ENCODE measurements at regions not wholly inside any gene's neighbourhood (a gene's known extent, or its start where the extent isn't known, plus 50 kb on each side); places are given as distances from the start of the nearest gene placed in this dataset.
A peak's percentile ranks its signal among the peaks of the same experiment; 100 is the strongest.

DNA sequence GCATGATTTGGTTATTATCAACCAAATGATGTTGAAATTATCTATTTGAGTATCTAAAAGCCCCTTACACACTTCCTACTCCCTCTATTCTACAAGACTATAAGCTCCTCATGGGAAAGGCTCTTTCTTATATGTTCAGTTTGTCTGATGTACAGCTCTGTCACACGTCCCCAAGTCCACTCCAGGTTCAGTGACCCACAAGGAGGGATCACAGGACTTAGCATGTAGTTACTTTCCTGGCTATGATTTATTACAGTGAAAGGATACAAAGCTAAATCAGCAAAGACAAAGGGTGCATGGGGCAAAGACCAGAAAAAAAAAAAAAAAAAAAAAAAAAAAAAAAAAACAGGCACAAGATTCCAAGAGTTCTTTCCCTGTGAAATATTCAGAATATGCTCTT lies 125.6 kb upstream of the TMEM106B start:
- DNase-seq = no peak

DNA sequence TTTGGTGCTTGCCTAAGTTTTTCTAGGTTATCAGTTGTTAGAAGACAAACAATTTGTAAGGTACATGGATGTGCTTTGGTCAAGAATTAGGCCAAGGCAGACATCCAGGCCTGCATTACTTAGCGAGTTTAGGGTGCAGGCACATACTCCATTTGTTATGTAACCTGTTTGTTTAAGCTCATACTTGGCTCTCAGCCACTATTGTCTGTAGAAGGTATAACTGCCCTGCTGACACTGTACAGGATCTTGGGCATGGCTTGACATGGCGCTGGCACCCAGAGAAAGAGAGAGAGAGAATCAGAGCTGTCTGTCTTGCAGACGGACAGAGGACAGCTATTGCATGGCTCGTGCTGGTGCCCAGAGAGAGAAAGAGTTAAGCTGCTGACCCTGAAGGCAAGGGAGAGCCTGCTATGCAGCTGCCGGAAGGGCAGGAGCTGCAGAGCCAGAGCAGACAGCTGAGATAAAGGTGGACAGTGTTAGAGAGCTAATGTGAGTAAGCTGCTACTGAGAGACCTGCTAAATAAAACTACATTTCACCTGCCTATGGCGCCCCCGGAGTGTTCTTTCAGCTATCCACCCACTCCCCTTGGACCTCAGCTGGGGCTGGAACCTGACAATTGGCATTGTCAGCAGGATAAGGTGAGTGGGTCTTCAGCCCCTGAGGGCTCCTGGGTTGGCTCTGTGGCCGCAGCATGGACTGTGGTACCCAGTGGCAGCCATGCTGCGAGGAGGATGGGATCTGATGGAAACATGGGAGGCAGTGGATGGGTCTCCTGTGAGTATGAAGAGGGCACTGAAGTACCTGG lies 120.9 kb upstream of the TMEM106B start:
- no peak for DNase-seq

DNA sequence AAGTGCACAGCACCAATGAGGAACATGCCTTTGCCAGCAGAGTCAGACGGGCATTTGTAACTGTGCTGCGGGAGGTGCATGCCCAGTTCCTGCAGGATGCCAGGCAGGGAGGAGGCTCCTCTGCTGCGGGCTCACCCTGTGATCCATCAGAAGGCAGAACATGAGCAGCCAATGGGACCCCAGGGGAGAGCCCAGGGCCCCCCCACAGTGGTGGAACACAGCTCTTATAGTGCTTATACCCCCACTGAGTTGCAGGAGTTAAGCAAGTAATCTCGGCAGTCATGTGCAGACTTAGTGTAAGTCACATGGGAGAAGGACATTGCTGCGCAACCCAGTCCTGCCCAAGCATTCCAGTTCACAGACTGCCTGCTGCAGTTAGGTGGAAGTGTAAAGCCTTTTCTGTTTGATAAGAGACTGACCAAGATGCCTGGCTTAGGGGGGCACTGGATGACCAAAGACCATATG lies 120.3 kb upstream of the TMEM106B start:
- no peak for DNase-seq

DNA sequence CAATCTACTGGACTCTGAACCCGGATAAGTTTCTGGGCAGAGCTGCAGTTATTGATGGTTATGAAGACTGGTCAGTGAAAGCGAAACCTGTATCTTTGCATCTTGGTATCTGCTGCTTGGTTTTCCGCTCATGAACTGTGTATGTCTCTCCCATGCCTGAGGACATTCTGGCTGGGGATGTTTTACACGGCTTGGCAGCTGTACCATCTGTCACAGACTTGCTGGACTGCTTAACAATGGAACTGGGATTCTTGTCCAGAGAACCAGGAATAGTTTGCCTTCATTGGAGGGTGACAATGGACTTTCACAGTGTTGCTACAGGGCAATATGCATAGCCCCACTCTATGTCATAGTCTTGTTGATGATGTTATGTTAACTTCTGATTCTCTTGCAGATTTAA lies 119.9 kb upstream of the TMEM106B start:
- DNase-seq = no peak

DNA sequence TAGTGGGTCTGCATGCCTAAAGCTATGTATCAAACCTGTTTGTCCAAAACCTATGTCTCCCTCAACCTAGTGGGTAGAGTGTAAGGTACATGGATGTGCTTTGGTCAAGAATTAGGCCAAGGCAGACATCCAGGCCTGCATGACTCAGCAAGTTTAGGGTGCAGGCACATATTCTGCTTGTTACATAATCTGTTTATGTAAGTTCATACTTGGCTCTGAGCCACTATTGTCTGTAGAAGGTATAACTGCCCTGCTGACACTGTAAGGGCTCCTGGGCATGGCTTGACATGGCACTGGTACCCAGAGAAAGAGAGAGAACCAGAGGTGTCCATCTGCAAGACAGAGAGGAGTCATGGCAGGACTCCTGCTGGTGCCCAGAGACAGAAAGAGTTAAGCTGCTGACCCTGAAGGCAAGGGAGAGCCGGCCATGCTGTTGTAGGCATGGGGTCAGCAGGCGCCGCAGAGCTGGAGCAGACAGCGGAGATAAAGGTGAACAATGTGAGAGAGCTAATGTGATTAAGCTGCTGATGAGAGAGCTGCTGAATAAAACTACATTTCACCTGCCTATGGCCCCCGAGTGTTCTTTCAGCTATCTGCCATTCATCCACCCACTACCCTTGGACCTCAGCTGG lies 118.5 kb upstream of the TMEM106B start:
- no peak for DNase-seq

DNA sequence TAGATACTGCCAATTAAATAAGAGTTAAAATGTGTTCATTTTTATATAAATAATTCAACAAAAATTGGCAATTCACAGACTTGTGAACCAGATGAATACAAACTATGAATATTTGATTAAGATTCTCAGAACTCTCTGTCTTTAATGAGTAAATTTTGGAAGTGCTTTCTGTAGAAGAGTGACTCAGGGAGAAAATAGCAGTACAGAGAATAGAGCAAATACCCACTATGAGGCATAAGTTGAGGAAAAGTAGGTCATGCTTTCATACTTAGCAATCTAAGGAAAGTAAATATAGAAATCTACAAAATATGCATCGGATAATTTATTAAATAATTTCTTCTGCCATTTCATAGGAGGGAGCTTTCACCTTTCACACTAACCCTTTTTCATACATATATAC lies 117.7 kb upstream of the TMEM106B start:
- no peak for DNase-seq

DNA sequence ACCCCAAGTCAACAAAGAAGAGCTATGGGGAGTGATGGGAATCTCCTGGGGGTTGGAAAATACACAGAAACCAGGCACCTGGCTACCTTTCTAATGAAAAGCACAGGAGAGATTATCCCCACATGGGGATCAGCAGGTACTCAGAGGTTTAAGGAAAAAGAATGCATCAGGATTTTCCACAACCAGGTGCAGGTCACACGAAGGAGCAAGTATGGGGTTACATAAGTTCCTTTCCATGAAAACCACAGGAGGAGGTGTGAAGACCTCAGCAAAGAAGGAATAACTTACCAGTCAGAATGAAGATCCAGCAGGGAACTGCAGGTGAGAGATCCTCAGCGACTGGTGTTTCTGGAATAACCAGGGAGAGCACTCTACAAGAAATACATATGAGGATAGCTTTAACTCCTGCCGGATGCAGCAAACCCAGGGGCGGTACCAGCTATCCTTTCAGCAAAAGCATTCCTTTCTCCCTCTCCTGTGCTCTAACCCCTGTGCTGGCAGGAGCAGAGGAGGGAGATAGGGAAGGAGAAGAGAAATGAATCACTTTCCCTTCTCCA lies 116.7 kb upstream of the TMEM106B start:
- no peak for DNase-seq

DNA sequence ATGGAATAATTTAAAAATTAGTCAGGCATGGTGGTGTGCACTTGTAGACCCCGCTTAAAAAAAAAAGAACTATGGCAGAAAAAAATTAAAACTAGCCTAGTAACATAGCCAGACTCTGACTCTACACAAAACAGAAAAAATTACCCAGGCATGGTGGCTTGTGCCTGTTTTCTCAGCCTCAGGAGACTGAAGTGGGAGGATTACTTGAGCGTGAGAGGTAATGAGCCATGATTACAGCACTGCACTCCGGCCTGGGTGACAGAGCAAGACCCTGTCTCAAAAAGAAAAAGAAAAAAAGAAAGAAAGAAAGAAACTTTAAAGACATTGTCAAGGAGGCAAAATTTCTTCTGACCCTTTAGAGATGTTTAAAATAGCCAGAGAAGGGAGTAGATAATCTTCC lies 109.0 kb upstream of the TMEM106B start:
- no peak for DNase-seq

DNA sequence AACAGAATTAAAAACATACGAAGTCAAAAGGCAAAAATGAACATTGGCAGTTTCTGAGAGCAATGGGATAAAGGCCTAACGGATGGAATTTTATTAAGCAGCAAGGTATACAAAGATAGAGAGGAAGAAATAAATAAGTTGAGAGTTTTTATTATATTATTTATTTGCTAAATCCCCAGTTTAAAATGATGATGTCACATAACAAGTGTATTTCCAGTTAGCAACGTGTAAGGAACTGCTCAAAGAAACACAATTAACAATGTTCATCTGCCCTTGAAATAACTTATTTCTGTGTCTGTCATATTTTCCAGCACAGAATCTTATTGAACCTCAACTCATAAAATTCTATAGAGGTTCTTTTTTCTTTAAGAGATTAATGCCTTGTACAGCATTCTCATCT lies 108.6 kb upstream of the TMEM106B start:
- DNase-seq = no peak

DNA sequence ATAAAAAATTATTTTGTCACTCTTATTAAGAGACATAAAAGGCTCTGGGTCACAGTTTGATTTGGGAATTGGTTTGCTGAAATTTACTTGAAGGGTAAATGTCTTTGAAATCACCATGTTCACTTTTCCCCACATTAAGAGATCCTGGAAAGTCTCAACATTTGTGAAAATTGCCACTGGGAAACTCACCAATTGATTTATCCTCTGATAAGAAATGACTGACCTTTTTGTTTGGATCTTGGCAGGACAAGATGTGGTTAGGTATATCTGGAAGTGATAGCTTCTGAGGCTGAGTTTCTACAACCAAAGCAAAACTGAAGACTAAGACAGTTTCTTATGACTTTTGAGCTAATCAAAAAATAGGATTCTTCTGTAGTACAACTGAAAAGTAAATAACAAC lies 107.1 kb upstream of the TMEM106B start:
- DNase-seq = no peak

DNA sequence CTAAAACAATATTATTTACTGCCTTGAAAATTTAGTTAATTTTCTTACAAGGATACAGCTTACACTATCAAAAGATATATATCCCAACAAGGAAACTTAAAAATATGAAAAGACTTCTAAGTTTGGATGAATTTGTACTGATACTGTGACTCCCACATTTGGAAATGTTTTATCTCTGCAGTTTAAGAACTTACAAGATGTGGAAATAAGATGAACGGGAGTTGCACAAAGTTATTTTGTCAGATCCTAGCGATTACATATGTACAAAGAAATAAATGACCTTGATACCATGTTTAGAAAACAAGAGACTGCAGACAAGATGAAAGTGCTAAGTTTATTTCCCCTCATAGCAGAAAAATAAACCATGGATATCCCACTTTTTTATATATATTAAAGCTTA lies 103.7 kb upstream of the TMEM106B start:
- DNase-seq = no peak

DNA sequence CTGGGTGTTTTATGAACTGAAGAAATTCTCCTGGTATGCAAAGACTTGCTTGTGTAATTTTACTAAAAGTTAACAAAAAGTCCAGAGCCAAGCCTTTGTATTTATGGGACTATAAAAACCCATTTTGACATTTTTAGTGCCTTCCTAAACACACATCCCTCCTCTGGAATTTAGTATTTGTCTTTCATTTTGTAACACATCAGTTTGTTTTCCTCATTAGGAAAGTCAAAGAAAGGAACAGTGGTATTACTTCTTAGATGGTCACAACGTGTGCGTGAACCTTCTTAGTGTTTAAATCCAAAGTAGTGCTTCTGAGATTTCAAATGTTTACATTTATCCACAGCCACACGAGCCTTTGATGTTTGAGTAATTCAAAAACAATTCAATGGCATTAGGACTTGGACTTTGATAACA lies 103.2 kb upstream of the TMEM106B start:
- DNase-seq = no peak

DNA sequence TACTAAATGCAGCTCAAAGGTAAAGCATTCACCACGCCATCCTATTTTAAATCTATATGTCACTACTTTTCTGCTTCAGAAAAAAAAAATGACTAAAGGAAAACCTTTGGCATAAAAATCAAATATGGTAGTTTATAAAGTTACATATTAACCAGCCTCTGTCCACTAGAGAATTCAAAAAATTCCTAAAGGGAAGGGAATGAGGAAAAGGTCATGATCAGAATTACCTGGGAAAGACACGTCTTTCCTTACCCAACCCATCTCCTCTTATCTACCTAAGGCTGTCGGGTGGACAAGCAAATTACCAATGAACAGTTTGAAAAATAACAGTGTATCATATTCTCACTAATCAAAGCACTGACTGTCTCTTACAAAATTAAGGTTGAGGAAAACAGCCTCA lies 100.7 kb upstream of the TMEM106B start:
- no peak for DNase-seq

DNA sequence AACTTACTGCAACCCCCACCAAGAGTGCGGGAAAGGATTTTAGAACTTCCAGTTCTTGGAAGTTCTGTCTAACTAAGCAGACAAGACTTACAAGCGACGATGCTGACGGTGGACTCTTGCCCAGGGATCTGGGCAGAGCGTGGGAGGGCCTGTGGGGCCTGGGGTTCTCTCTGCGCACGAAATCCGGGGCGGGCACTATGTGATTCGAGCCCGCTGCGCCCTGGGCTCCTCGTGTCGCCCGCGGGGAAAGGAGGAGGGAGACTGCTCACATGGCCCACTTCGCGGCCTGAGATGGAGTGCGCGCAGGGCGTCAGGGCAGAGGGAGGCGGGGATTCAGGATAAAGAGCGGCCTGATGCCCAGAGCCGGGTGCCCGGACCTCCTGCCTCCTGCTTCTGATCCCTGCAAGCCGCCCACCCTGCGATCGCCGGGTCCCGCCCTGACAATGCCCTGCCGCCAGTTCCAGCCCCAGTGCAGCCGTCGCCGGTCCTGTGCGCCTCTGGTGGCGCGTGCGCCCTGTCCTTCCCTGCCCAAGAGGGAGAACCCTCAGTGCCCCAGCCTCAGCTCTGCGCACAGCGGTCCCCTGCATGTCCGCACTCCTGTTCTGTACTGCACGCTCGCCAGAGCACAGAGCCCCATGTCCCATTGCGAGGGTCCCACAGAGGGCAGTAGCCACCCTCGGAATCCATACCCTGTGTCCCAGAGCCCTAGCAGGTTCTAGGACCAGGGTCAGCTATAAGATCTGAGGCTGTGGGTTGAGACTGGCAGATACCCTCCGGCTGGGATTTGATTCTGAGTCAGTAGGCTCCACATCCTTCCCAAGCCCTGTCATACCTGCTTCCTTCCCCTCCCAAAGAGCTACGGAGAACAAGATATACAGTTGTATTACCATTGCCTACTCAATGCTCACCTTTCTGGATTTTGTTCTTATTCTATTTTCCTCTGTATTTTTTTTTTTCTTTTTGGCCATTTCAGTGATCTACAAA lies 99.4 kb upstream of the TMEM106B start:
- no peak for DNase-seq

DNA sequence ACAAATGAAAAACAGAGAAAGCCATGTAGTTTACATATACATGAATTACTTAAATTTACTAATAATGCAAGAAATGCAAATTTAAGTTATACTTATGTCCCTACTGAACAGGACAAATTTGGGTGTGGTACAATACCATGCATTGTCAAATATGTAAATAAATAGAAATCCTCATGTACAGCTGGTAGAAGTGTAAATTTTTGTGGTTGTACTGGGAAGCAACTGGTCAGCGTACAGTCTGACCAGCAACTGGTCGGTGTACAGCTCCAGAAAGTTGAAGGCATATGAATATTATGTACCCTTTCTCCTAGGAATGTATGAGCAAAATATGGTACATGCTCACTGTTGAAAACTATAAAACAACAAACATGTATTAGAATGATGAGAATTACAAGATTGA lies 93.9 kb upstream of the TMEM106B start:
- DNase-seq = no peak

DNA sequence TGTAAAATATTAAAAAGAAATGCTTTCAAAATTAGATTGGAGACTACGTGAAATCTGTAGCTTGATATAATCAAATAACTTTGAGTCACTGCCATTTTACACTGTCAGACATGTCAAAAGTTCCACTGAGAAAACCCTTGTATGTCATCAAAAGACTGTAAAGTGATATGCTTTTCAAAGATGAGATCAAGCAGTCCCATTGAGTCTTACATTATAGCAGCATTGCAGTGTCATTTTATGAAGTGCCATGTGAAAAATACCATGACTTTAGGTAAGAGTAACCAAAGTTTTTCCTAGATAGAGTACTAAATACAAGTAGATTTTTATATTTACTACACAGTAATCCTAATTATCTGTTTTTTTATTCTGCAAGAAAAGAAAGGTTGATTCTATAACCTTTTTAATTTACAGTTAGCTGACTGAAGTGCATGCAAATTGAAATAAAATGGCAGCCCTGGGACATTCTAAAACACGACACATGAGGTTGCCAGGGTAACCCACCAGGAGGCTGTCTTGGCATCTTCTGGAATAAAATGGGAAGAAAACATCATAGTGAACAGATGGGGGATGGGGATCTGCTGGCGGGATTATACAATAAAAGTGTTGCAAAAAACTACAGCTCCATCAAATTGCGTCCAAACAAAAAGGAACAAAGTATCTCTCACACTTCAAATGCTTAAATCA lies 91.3 kb upstream of the TMEM106B start:
- peak; percentile 25 to 81 for DNase-seq

DNA sequence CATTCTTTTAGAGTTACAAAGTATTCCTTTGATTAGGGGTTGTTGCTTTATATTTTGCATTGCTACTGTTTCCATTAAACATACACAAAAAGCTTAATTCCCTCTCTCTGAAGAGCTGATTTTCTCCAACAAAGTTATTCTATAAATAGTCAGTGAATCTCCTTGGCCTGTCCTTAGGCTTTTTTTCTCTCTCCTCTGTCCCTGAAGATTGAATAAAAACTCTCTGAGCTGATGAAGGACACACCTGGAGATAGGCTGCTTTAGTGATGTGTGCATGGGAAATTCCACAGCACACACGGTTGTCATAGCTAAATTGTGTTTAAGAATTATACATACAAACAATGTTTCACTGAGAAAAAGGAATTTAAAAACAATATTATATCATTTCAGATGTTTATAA lies 90.5 kb upstream of the TMEM106B start:
- no peak for DNase-seq

DNA sequence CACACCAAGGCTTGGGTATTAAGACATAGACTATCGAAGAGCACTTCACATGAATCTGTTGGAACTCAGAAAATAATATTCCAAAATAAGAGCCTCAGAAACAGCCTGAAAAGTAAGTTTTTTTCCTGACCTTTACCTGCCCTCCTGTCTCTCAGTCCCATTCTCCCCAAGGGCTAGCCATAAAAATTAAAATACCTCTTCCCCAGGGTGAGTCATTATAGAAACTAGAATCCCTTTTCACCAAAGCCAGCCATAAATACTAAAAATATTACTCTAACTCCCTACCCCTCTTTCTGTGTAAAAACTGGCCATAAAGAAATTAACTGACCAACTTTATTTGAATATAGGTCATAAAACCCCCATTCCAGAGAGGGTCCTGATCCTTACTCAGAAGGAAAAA lies 87.9 kb upstream of the TMEM106B start:
- no peak for DNase-seq

DNA sequence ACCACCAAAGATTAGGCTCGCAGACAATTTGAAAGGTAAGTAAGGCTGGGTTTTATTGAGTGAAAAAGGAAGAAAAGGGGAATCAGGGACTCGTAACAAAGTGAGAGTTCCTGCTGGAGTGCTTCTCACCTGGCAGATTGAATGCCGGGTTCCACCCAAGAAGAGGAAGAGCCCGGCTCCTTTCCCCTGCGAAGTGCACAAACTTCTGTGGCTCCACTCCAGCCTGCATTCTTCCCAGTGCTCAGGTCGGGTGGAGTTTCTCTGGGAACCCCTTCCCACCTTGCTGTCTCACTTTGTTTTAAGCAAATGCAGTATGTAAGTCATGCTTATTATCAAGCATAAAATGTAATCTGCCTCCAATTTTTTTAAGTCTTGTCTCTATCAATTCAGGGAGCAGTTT lies 87.1 kb upstream of the TMEM106B start:
- DNase-seq = no peak

DNA sequence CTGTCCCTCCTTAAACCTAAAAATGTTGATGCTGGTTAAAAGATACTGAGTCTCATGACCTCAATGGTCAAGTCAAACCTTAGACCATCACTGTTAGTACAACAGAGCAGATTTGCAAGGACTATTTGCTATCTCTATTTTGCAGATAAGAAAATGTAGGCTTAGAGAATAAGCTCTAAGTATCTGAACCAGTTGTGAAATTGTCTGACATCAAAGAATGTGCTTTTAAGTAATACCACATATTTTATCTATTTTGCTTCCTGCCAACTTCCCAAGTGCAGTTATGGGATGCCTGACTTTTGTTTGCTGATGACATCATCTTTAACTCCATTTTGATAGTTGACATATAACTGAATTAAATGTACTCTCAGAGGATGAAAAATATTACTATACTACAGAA lies 83.6 kb upstream of the TMEM106B start:
- DNase-seq = no peak

DNA sequence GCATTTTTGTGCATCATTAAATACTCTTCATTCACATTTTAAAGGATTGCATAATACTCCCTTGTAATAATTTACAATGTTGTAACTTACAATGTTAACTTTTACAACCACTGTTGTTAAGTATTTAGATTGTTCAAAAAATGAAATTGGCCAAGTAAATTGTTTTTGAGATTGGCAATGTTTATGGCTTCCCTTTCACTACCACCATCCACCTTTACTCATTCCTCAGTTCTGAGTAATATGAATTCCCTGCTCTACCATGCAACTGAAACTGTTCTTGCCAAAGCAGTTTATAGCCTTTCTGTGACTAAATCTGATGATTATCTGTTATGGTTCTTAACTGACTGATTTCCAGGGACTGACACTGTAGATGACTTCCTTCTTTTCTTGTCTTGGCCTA lies 80.5 kb upstream of the TMEM106B start:
- DNase-seq = no peak

DNA sequence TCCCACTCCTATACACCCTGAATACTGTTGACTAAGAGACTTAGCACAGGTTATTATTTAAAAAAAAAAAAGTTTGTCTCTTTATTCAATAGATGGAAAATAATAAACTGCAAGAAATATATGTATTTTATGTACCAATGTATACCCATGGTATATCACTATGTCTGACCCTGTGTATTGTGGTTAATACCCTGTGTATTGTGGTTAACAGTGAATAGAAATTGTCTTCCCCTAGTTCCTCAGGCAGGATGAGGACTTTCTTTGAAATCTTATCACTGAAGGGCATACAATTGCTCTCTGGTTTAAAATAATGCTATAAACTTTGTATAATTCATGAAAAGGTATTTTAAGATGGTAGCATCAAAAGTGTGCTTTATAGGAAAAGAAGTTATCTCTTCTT lies 80.0 kb upstream of the TMEM106B start:
- DNase-seq = no peak

DNA sequence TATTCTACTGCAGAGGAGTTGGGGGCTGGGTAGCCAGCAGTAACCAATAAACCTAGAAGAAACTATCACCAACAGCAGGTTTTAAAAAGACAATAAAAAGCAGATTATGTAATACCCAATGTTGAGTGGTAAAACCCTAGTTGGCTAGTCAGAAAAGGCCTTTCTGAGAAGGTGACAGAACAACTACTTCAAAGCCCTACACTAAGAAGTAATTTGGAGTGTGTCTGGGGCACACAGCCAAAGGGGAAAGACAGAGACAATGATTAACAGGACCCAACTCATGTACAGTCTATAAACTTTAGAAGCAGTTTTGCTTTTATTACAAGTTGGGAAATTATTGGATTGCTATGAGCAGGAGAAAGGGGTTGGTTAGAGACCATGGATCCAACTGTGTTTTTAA lies 77.2 kb upstream of the TMEM106B start:
- DNase-seq = no peak
